ENCODE measurements at regions not wholly inside any gene's neighbourhood (a gene's known extent, or its start where the extent isn't known, plus 50 kb on each side); places are given as distances from the start of the nearest gene placed in this dataset.

DNA sequence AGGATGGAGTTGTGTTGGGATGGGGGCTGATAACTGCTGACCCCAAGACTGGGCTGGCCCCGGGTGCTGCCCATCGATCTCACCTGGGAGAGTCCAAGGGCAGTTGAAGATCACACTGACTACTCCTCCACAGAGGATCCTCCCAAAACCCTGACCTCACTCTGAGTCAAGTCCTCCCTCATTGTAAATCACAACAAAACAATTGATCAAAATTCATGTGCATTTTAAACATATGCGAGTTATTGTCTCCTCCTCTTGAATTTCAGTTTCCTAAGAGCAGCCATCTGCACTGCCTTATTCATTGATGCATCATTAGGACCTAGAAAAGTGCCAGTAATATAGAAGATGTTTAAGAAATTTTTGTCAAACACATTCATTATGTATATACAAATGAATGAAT, 273.6 kb downstream of the C1orf94 start:
- DNase-seq (ENCODE audit: low spot score) = no peak
- WGBS (ENCODE audit: low lambda C conversion rate, missing lambda C conversion rate) = 89% methylated on average over 3 of the region's 3 CpGs
- Histone ChIP-seq H3K79me2 (no peaks in the 10 kb centered on the region), H3K9me3 (ENCODE audit: low read depth) (no peaks in the 10 kb centered on the region), H3K4me1 (ENCODE audit: insufficient read depth) (no peaks in the 10 kb centered on the region), H2AFZ (no peak overlapping the region), H4K20me1 (ENCODE audit: insufficient read depth, poor library complexity, severe bottlenecking) (no peaks in the 10 kb centered on the region), H3K27me3 (no peaks in the 10 kb centered on the region), H3K4me2 (no peak overlapping the region), H3K36me3 (replicated peaks; ENCODE audit: insufficient read depth, low read depth) (no peaks in the 10 kb centered on the region), H3K9me2 (replicated peaks; ENCODE audit: insufficient read depth) (no peaks in the 10 kb centered on the region), H3K4me3 (no peak overlapping the region), H3K27ac (no peak overlapping the region)
- no peak for TF ChIP-seq EZH2 (IDR thresholded peaks at IDR 0.05; ENCODE audit: borderline replicate concordance)
- TF ChIP-seq EZH2phosphoT487 (IDR thresholded peaks at IDR 0.05; ENCODE audit: low read depth, severe bottlenecking, unreplicated experiment) = no peak
- TF ChIP-seq, protein P1, sequence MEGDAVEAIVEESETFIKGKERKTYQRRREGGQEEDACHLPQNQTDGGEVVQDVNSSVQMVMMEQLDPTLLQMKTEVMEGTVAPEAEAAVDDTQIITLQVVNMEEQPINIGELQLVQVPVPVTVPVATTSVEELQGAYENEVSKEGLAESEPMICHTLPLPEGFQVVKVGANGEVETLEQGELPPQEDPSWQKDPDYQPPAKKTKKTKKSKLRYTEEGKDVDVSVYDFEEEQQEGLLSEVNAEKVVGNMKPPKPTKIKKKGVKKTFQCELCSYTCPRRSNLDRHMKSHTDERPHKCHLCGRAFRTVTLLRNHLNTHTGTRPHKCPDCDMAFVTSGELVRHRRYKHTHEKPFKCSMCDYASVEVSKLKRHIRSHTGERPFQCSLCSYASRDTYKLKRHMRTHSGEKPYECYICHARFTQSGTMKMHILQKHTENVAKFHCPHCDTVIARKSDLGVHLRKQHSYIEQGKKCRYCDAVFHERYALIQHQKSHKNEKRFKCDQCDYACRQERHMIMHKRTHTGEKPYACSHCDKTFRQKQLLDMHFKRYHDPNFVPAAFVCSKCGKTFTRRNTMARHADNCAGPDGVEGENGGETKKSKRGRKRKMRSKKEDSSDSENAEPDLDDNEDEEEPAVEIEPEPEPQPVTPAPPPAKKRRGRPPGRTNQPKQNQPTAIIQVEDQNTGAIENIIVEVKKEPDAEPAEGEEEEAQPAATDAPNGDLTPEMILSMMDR (IDR thresholded peaks at IDR 0.05; ENCODE audit: poor library complexity) = no peak

DNA sequence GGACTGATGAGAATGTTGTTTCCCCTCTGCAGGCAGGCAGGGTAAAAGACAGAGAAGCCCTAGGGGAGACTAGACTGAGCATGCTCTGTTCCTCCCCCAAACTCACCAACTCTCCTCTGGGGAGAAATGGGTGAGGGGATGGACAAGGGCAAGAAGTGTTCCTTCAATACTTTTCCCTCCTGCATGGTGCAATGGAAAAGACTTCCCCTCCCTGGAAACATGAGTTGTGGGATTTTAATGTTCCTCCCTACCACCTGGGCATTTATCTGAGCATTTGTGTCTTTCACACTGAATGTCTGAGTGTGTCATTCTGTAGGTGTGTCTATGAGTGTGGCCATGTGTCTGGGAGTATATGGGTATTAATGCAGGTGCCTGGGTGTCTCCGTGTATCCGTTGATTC, 275.7 kb downstream of the C1orf94 start:
- 87% methylated on average over 2 of the region's 2 CpGs for WGBS (ENCODE audit: low lambda C conversion rate, missing lambda C conversion rate)
- Histone ChIP-seq H3K4me2 (no peak overlapping the region), H3K27ac (no peak overlapping the region), H2AFZ (no peak overlapping the region), H3K27me3 (no peaks in the 10 kb centered on the region), H3K9me2 (replicated peaks; ENCODE audit: insufficient read depth) (no peaks in the 10 kb centered on the region), H3K79me2 (no peaks in the 10 kb centered on the region), H3K9me3 (ENCODE audit: low read depth) (no peaks in the 10 kb centered on the region), H3K4me3 (no peak overlapping the region), H3K4me1 (ENCODE audit: insufficient read depth) (no peaks in the 10 kb centered on the region), H4K20me1 (ENCODE audit: insufficient read depth, poor library complexity, severe bottlenecking) (no peaks in the 10 kb centered on the region), H3K36me3 (replicated peaks; ENCODE audit: insufficient read depth, low read depth) (no peaks in the 10 kb centered on the region)
- DNase-seq (ENCODE audit: low spot score) = no peak
- TF ChIP-seq EZH2phosphoT487 (IDR thresholded peaks at IDR 0.05; ENCODE audit: low read depth, severe bottlenecking, unreplicated experiment) (no peak), EZH2 (IDR thresholded peaks at IDR 0.05; ENCODE audit: borderline replicate concordance) (no peak)
- TF ChIP-seq, protein P1 (IDR thresholded peaks at IDR 0.05; ENCODE audit: poor library complexity) = no peak

DNA sequence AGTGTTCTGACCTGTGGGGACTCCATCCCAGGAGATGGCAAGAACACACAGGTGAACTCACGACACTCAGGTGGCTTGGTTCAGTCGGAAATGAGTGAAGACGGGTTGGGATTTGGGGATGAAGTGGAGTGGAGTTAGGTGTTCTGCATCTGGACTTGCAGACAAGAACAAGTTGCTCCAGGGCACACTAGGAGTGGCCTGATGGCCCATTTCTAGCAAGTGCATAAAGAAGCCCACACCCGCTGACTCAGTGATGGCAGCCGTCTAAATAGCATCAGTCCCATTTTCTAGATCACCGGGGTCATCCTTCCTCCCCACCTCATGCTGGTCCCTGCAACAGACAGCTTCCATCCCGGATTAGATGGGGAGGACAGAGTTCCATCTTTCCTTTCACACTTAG, 278.4 kb downstream of the C1orf94 start:
- Histone ChIP-seq H3K36me3 (replicated peaks; ENCODE audit: insufficient read depth, low read depth) (no peaks in the 10 kb centered on the region), H3K79me2 (no peaks in the 10 kb centered on the region), H3K4me2 (no peak overlapping the region), H3K9me3 (ENCODE audit: low read depth) (no peaks in the 10 kb centered on the region), H3K27ac (no peak overlapping the region), H3K4me1 (ENCODE audit: insufficient read depth) (no peaks in the 10 kb centered on the region), H3K27me3 (no peaks in the 10 kb centered on the region), H4K20me1 (ENCODE audit: insufficient read depth, poor library complexity, severe bottlenecking) (no peaks in the 10 kb centered on the region), H2AFZ (no peak overlapping the region), H3K4me3 (no peak overlapping the region), H3K9me2 (replicated peaks; ENCODE audit: insufficient read depth) (no peaks in the 10 kb centered on the region)
- no peak for TF ChIP-seq EZH2 (IDR thresholded peaks at IDR 0.05; ENCODE audit: borderline replicate concordance)
- TF ChIP-seq, protein P1 (IDR thresholded peaks at IDR 0.05; ENCODE audit: poor library complexity) = no peak
- no peak for TF ChIP-seq EZH2phosphoT487 (IDR thresholded peaks at IDR 0.05; ENCODE audit: low read depth, severe bottlenecking, unreplicated experiment)
- 85% methylated on average over 7 of the region's 7 CpGs for WGBS (ENCODE audit: low lambda C conversion rate, missing lambda C conversion rate)
- DNase-seq (ENCODE audit: low spot score) = no peak

DNA sequence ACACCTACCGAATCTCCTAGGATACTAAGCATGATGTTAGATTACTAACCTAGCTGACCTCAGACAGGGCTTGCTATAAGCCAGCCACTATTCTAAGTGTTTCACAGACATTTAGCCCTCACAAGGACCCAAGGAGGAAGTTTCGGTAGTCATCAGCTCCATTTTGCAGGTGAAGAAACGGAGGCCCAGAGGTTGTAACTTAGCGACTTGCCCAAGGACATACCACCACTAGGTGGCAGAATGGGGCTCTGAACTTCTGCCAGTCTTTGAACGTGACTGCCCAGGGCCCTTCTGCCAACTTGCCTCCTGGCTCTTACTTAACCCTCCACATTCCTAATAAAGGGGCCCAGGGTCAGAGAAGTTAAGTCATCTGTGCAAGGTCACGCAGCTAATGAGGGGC, 283.5 kb downstream of the C1orf94 start:
- Histone ChIP-seq H3K4me2 (no peak overlapping the region), H3K4me1 (ENCODE audit: insufficient read depth) (no peaks in the 10 kb centered on the region), H2AFZ (no peak overlapping the region), H3K9me2 (replicated peaks; ENCODE audit: insufficient read depth) (no peaks in the 10 kb centered on the region), H3K4me3 (no peak overlapping the region), H3K27me3 (no peaks in the 10 kb centered on the region), H3K27ac (no peak overlapping the region), H3K9me3 (ENCODE audit: low read depth) (no peaks in the 10 kb centered on the region), H3K79me2 (no peaks in the 10 kb centered on the region), H3K36me3 (replicated peaks; ENCODE audit: insufficient read depth, low read depth) (no peaks in the 10 kb centered on the region), H4K20me1 (ENCODE audit: insufficient read depth, poor library complexity, severe bottlenecking) (no peaks in the 10 kb centered on the region)
- TF ChIP-seq, protein P1 (IDR thresholded peaks at IDR 0.05; ENCODE audit: poor library complexity) = peak; percentile 49
- TF ChIP-seq EZH2 (IDR thresholded peaks at IDR 0.05; ENCODE audit: borderline replicate concordance) = no peak
- 62% methylated on average over 6 of the region's 6 CpGs for WGBS (ENCODE audit: low lambda C conversion rate, missing lambda C conversion rate)
- peak; percentile 34 for DNase-seq (ENCODE audit: low spot score)

Measured in hepatocyte (in vitro differentiated cells).